ENCODE measurements at regions not wholly inside any gene's neighbourhood (a gene's known extent, or its start where the extent isn't known, plus 50 kb on each side); places are given as distances from the start of the nearest gene placed in this dataset.

- no peak overlapping the region for H3K27ac ChIP-seq (ENCODE audit: low read depth, low read length)
- H3K4ac ChIP-seq (ENCODE audit: low read depth, low read length): no peak overlapping the region
- H3K18ac ChIP-seq (ENCODE audit: low read length): no peak overlapping the region
- H3K79me2 ChIP-seq (ENCODE audit: control insufficient read depth, insufficient read depth, low read length): no peaks in the 10 kb centered on the region
- H3K4me3 ChIP-seq (ENCODE audit: low read length): no peak overlapping the region
- H3K36me3 ChIP-seq (ENCODE audit: control insufficient read depth, insufficient read depth, low read length): no peaks in the 10 kb centered on the region
- no peak overlapping the region for H3K56ac ChIP-seq (ENCODE audit: low read length)
- no peak overlapping the region for H2BK15ac ChIP-seq (replicated peaks; ENCODE audit: low read depth)
- no peak overlapping the region for H2BK5ac ChIP-seq (ENCODE audit: low read length)
- no peak overlapping the region for H4K8ac ChIP-seq (ENCODE audit: low read depth, low read length)
- no peaks in the 10 kb centered on the region for H3K79me1 ChIP-seq (ENCODE audit: low read length)
- no peaks in the 10 kb centered on the region for H3K4me1 ChIP-seq (ENCODE audit: control insufficient read depth, low read depth, low read length)
- WGBS (ENCODE audit: extremely low coverage, insufficient coverage, low lambda C conversion rate): no CpG with 5 or more reads among the region's 1 CpG
- H2BK120ac ChIP-seq (ENCODE audit: low read depth, low read length): no peak overlapping the region
- DNase-seq: no peak
- H4K5ac ChIP-seq (ENCODE audit: low read length): no peak overlapping the region
- H2AK5ac ChIP-seq (ENCODE audit: low read length): no peak overlapping the region
- no peak overlapping the region for H3K23ac ChIP-seq (ENCODE audit: low read length)
- H3K27me3 ChIP-seq (ENCODE audit: insufficient read depth, low read length, poor library complexity): no peaks in the 10 kb centered on the region
- H3K9ac ChIP-seq (ENCODE audit: low read length): no peak overlapping the region
- H3K4me2 ChIP-seq (ENCODE audit: low read length): no peak overlapping the region
Observed at GRCh38 chr17:14903854-14904253, 361.3 kb downstream of the PMP22 start.

- no peaks in the 10 kb centered on the region for H3K79me2 ChIP-seq (ENCODE audit: control insufficient read depth, insufficient read depth, low read length)
- H3K4me2 ChIP-seq (ENCODE audit: low read length): no peak overlapping the region
- no peak overlapping the region for H4K8ac ChIP-seq (ENCODE audit: low read depth, low read length)
- H3K4me3 ChIP-seq (ENCODE audit: low read length): no peak overlapping the region
- H4K5ac ChIP-seq (ENCODE audit: low read length): no peak overlapping the region
- no peak for DNase-seq
- H3K4me1 ChIP-seq (ENCODE audit: control insufficient read depth, low read depth, low read length): no peaks in the 10 kb centered on the region
- no peak overlapping the region for H2BK15ac ChIP-seq (replicated peaks; ENCODE audit: low read depth)
- no peak overlapping the region for H3K18ac ChIP-seq (ENCODE audit: low read length)
- no peaks in the 10 kb centered on the region for H3K27me3 ChIP-seq (ENCODE audit: insufficient read depth, low read length, poor library complexity)
- no peak overlapping the region for H3K4ac ChIP-seq (ENCODE audit: low read depth, low read length)
- no peak overlapping the region for H3K56ac ChIP-seq (ENCODE audit: low read length)
- H3K79me1 ChIP-seq (ENCODE audit: low read length): no peaks in the 10 kb centered on the region
- no peaks in the 10 kb centered on the region for H3K36me3 ChIP-seq (ENCODE audit: control insufficient read depth, insufficient read depth, low read length)
- no peak overlapping the region for H2BK5ac ChIP-seq (ENCODE audit: low read length)
- H2AK5ac ChIP-seq (ENCODE audit: low read length): no peak overlapping the region
- no peak overlapping the region for H3K27ac ChIP-seq (ENCODE audit: low read depth, low read length)
- H2BK120ac ChIP-seq (ENCODE audit: low read depth, low read length): no peak overlapping the region
- H3K23ac ChIP-seq (ENCODE audit: low read length): no peak overlapping the region
- H3K9ac ChIP-seq (ENCODE audit: low read length): no peak overlapping the region
Observed at GRCh38 chr17:14902803-14903202, 362.3 kb downstream of the PMP22 start.

DNA sequence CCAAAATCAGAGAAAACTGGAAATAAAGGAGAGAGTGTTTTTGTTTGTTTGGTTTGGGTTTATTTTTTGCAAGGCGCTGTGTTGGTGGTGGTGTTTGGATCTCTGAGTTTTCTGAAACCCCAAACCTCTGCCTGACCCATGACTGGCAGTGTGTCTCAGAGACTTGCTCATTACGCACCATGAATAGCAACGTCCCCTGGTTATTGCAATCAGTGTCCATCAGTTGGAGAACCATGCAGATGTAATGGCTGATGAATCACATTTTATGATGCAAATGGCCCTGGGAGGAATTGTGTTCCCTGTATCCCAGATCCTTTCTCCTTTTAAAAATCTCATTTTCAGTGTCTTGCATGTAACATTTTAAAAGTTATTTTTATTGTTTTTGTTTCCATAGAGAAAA, 362.8 kb downstream of the PMP22 start:
- Histone ChIP-seq H3K27me3 (ENCODE audit: insufficient read depth, low read length, poor library complexity) (no peaks in the 10 kb centered on the region), H3K4me2 (ENCODE audit: low read length) (no peak overlapping the region), H3K56ac (ENCODE audit: low read length) (no peak overlapping the region), H3K79me2 (ENCODE audit: control insufficient read depth, insufficient read depth, low read length) (no peaks in the 10 kb centered on the region), H3K9ac (ENCODE audit: low read length) (no peak overlapping the region), H4K8ac (ENCODE audit: low read depth, low read length) (no peak overlapping the region), H3K4ac (ENCODE audit: low read depth, low read length) (no peak overlapping the region), H2BK15ac (replicated peaks; ENCODE audit: low read depth) (no peak overlapping the region), H4K5ac (ENCODE audit: low read length) (no peak overlapping the region), H3K36me3 (ENCODE audit: control insufficient read depth, insufficient read depth, low read length) (no peaks in the 10 kb centered on the region), H3K27ac (ENCODE audit: low read depth, low read length) (no peak overlapping the region), H3K4me1 (ENCODE audit: control insufficient read depth, low read depth, low read length) (no peaks in the 10 kb centered on the region), H3K4me3 (ENCODE audit: low read length) (no peak overlapping the region), H2AK5ac (ENCODE audit: low read length) (no peak overlapping the region), H2BK5ac (ENCODE audit: low read length) (no peak overlapping the region), H3K23ac (ENCODE audit: low read length) (no peak overlapping the region), H3K79me1 (ENCODE audit: low read length) (no peaks in the 10 kb centered on the region), H3K18ac (ENCODE audit: low read length) (no peak overlapping the region), H2BK120ac (ENCODE audit: low read depth, low read length) (no peak overlapping the region)
- no peak for DNase-seq
- WGBS (ENCODE audit: extremely low coverage, insufficient coverage, low lambda C conversion rate): no CpG with 5 or more reads among the region's 3 CpGs

DNA sequence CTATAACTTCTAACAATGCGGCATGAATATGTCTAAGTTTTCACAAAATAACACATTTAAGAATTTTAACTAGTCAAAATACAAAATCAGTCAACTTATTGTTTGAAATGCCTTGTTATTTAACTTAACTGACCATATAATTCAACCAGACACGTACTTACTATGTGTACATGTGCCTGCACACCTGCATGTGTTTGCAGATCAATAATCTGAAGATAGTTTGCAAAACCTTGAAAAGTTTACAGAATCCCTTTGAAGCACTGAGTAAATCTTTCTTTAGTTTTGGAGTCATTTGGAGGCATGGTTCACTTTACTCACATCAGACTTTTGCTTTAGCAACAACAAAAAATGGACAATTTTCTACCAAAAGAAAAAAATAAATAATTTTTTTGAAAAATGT, 363.8 kb downstream of the PMP22 start:
- WGBS (ENCODE audit: extremely low coverage, insufficient coverage, low lambda C conversion rate): no CpG with 5 or more reads among the region's 2 CpGs
- H3K4me2 ChIP-seq (ENCODE audit: low read length): no peak overlapping the region
- H3K79me2 ChIP-seq (ENCODE audit: control insufficient read depth, insufficient read depth, low read length): no peaks in the 10 kb centered on the region
- no peak overlapping the region for H3K18ac ChIP-seq (ENCODE audit: low read length)
- H2AK5ac ChIP-seq (ENCODE audit: low read length): no peak overlapping the region
- H3K23ac ChIP-seq (ENCODE audit: low read length): no peak overlapping the region
- no peak for DNase-seq
- H4K8ac ChIP-seq (ENCODE audit: low read depth, low read length): no peak overlapping the region
- no peak overlapping the region for H3K27ac ChIP-seq (ENCODE audit: low read depth, low read length)
- no peak overlapping the region for H2BK5ac ChIP-seq (ENCODE audit: low read length)
- no peak overlapping the region for H2BK15ac ChIP-seq (replicated peaks; ENCODE audit: low read depth)
- no peaks in the 10 kb centered on the region for H3K4me1 ChIP-seq (ENCODE audit: control insufficient read depth, low read depth, low read length)
- no peak overlapping the region for H3K4me3 ChIP-seq (ENCODE audit: low read length)
- H3K27me3 ChIP-seq (ENCODE audit: insufficient read depth, low read length, poor library complexity): no peaks in the 10 kb centered on the region
- H3K4ac ChIP-seq (ENCODE audit: low read depth, low read length): no peak overlapping the region
- no peak overlapping the region for H3K56ac ChIP-seq (ENCODE audit: low read length)
- H4K5ac ChIP-seq (ENCODE audit: low read length): no peak overlapping the region
- H2BK120ac ChIP-seq (ENCODE audit: low read depth, low read length): no peak overlapping the region
- no peaks in the 10 kb centered on the region for H3K36me3 ChIP-seq (ENCODE audit: control insufficient read depth, insufficient read depth, low read length)
- H3K9ac ChIP-seq (ENCODE audit: low read length): no peak overlapping the region
- H3K79me1 ChIP-seq (ENCODE audit: low read length): no peaks in the 10 kb centered on the region

GRCh38 chr17:14886200-14886739, 378.9 kb downstream of the PMP22 start:
- H2BK5ac ChIP-seq (ENCODE audit: low read length): no peak overlapping the region
- H3K4me3 ChIP-seq (ENCODE audit: low read length): no peak overlapping the region
- WGBS (ENCODE audit: extremely low coverage, insufficient coverage, low lambda C conversion rate): no CpG with 5 or more reads among the region's 2 CpGs
- H3K27me3 ChIP-seq (ENCODE audit: insufficient read depth, low read length, poor library complexity): no peaks in the 10 kb centered on the region
- no peak overlapping the region for H4K8ac ChIP-seq (ENCODE audit: low read depth, low read length)
- no peak overlapping the region for H3K23ac ChIP-seq (ENCODE audit: low read length)
- H3K18ac ChIP-seq (ENCODE audit: low read length): no peak overlapping the region
- H3K56ac ChIP-seq (ENCODE audit: low read length): no peak overlapping the region
- H3K79me1 ChIP-seq (ENCODE audit: low read length): no peaks in the 10 kb centered on the region
- no peaks in the 10 kb centered on the region for H3K79me2 ChIP-seq (ENCODE audit: control insufficient read depth, insufficient read depth, low read length)
- H2AK5ac ChIP-seq (ENCODE audit: low read length): no peak overlapping the region
- H3K27ac ChIP-seq (ENCODE audit: low read depth, low read length): no peak overlapping the region
- H3K4me2 ChIP-seq (ENCODE audit: low read length): no peak overlapping the region
- no peaks in the 10 kb centered on the region for H3K4me1 ChIP-seq (ENCODE audit: control insufficient read depth, low read depth, low read length)
- no peaks in the 10 kb centered on the region for H3K36me3 ChIP-seq (ENCODE audit: control insufficient read depth, insufficient read depth, low read length)
- no peak overlapping the region for H2BK15ac ChIP-seq (replicated peaks; ENCODE audit: low read depth)
- no peak overlapping the region for H2BK120ac ChIP-seq (ENCODE audit: low read depth, low read length)
- no peak overlapping the region for H3K4ac ChIP-seq (ENCODE audit: low read depth, low read length)
- peak; percentile 77 for DNase-seq
- H3K9ac ChIP-seq (ENCODE audit: low read length): no peak overlapping the region
- no peak overlapping the region for H4K5ac ChIP-seq (ENCODE audit: low read length)

GRCh38 chr17:14882131-14882530, 383.0 kb downstream of the PMP22 start:
- Histone ChIP-seq H3K27ac (ENCODE audit: low read depth, low read length) (no peak overlapping the region), H3K79me2 (ENCODE audit: control insufficient read depth, insufficient read depth, low read length) (no peaks in the 10 kb centered on the region), H3K4me1 (ENCODE audit: control insufficient read depth, low read depth, low read length) (no peaks in the 10 kb centered on the region), H2AK5ac (ENCODE audit: low read length) (no peak overlapping the region), H3K23ac (ENCODE audit: low read length) (no peak overlapping the region), H3K9ac (ENCODE audit: low read length) (no peak overlapping the region), H4K5ac (ENCODE audit: low read length) (no peak overlapping the region), H3K4me2 (ENCODE audit: low read length) (no peak overlapping the region), H3K56ac (ENCODE audit: low read length) (no peak overlapping the region), H2BK120ac (ENCODE audit: low read depth, low read length) (no peak overlapping the region), H2BK5ac (ENCODE audit: low read length) (no peak overlapping the region), H3K27me3 (ENCODE audit: insufficient read depth, low read length, poor library complexity) (no peaks in the 10 kb centered on the region), H4K8ac (ENCODE audit: low read depth, low read length) (no peak overlapping the region), H2BK15ac (replicated peaks; ENCODE audit: low read depth) (no peak overlapping the region), H3K79me1 (ENCODE audit: low read length) (no peaks in the 10 kb centered on the region), H3K36me3 (ENCODE audit: control insufficient read depth, insufficient read depth, low read length) (no peaks in the 10 kb centered on the region), H3K4me3 (ENCODE audit: low read length) (no peak overlapping the region), H3K18ac (ENCODE audit: low read length) (no peak overlapping the region), H3K4ac (ENCODE audit: low read depth, low read length) (no peak overlapping the region)
- no peak for DNase-seq

Data from mesendoderm (in vitro differentiated cells).